DMS 273 treated with DMSO at 0.1 percent for 48 hours (cell line): ENCODE measurements at regions not wholly inside any gene's neighbourhood (a gene's known extent, or its start where the extent isn't known, plus 50 kb on each side); places are given as distances from the start of the nearest gene placed in this dataset.
"Not testable (repeated sequence)": the region's sequence is repeated elsewhere in the genome, so short reads cannot be mapped to it uniquely, and the experiment has no call there.

Experiments
- DNase-seq: peaks from one replicate; lab custom pipeline; 2025; lab: John Stamatoyannopoulos, UW

- no peak for DNase-seq
Observed at GRCh38 chr16:56013962-56014552, 138.9 kb upstream of the CES5A start.

GRCh38 chr16:56012482-56012811 is 137.3 kb upstream of the CES5A start:
- no peak for DNase-seq

- DNase-seq: no peak
Observed at GRCh38 chr16:56011808-56012481, 136.8 kb upstream of the CES5A start.

- no peak for DNase-seq
Observed at GRCh38 chr16:56005958-56006357, 130.8 kb upstream of the CES5A start.

GRCh38 chr16:55999683-56000082 is 124.5 kb upstream of the CES5A start:
- no peak for DNase-seq

GRCh38 chr16:55993088-55993487 is 117.9 kb upstream of the CES5A start:
- DNase-seq: no peak

GRCh38 chr16:55992551-55992950 is 117.4 kb upstream of the CES5A start:
- DNase-seq: no peak

- no peak for DNase-seq
Observed at GRCh38 chr16:55991843-55992242, 116.7 kb upstream of the CES5A start.

GRCh38 chr16:55989569-55989907 is 114.4 kb upstream of the CES5A start:
- DNase-seq: no peak

GRCh38 chr16:55988850-55989568 is 113.8 kb upstream of the CES5A start:
- not testable (repeated sequence) for DNase-seq

- no peak for DNase-seq
Observed at GRCh38 chr16:55988013-55988412, 112.8 kb upstream of the CES5A start.

- DNase-seq: no peak
Observed at GRCh38 chr16:55982597-55982996, 107.4 kb upstream of the CES5A start.

- no peak for DNase-seq
Observed at GRCh38 chr16:55981557-55981956, 106.4 kb upstream of the CES5A start.

- no peak for DNase-seq
Observed at GRCh38 chr16:55976815-55977214, 101.6 kb upstream of the CES5A start.

GRCh38 chr16:55971447-55971846 is 96.3 kb upstream of the CES5A start:
- no peak for DNase-seq

GRCh38 chr16:55968221-55968620 is 93.0 kb upstream of the CES5A start:
- DNase-seq: no peak

GRCh38 chr16:55964923-55965475 is 89.8 kb upstream of the CES5A start:
- DNase-seq: no peak

- peak; percentile 94 for DNase-seq
Observed at GRCh38 chr16:55955845-55956244, 80.7 kb upstream of the CES5A start.

- peak; percentile 71 for DNase-seq
Observed at GRCh38 chr16:55955424-55955823, 80.3 kb upstream of the CES5A start.

GRCh38 chr16:55954906-55955305 is 79.7 kb upstream of the CES5A start:
- no peak for DNase-seq

- DNase-seq: no peak
Observed at GRCh38 chr16:55949518-55949917, 74.3 kb upstream of the CES5A start.

GRCh38 chr16:55948230-55948629 is 73.1 kb upstream of the CES5A start:
- DNase-seq: no peak

GRCh38 chr16:55947366-55947765 is 72.2 kb upstream of the CES5A start:
- no peak for DNase-seq
